Vagina (tissue), 2 donors: ENCODE measurements at regions not wholly inside any gene's neighbourhood (a gene's known extent, or its start where the extent isn't known, plus 50 kb on each side); places are given as distances from the start of the nearest gene placed in this dataset.

Experiments used
- DNase-seq, 2 donors: peaks; one replicate each; pipeline ENCODE4 v3.0.0-alpha.2; 2017; ENCODE audit errors: extremely low spot score in 2 of 2
- H3K27ac ChIP-seq: fragments of 200-600 bp; sonication (generic); one replicate; pipeline ENCODE4 v1.5.1; 2019
- H3K27me3 ChIP-seq: fragments of 200-600 bp; sonication (generic); one replicate; pipeline ENCODE4 v1.5.1; 2019
- H3K36me3 ChIP-seq, 2 donors: fragments of 200-600 bp; sonication (generic); one replicate each; pipeline ENCODE4 v1.5.1; 2017 to 2019
- H3K4me1 ChIP-seq: fragments of 200-600 bp; sonication (generic); one replicate; pipeline ENCODE4 v1.5.1; 2019
- H3K4me3 ChIP-seq, 2 donors: fragments of 200-600 bp; sonication (generic); 1 replicate in 1 of 2; 2 replicates in 1 of 2; pipeline ENCODE4 v1.5.1; 2016 to 2019
- H3K9me3 ChIP-seq: fragments of 200-600 bp; sonication (generic); one replicate; pipeline ENCODE4 v1.5.1; 2019
- POLR2A ChIP-seq, 2 donors: fragments of 450-650 bp; IDR thresholded peaks; one replicate each; pipeline ENCODE4 v1.6.1; 2017; ENCODE audit warnings: antibody characterized with exemption in 2 of 2, mild to moderate bottlenecking in 2 of 2, moderate library complexity in 2 of 2
- POLR2AphosphoS5 ChIP-seq, 2 donors: sonication (generic); formaldehyde crosslinking; IDR thresholded peaks; one replicate each; pipeline ENCODE4 v1.9.0; 2017; ENCODE audit warnings: antibody characterized with exemption in 2 of 2, mild to moderate bottlenecking in 2 of 2, low read depth in 1 of 2; ENCODE audit not compliant: insufficient read depth in 1 of 2
- intact Hi-C: fragments of 100-400 bp; cut with DNase I; formaldehyde crosslinking; loops from one replicate; pipeline ENCODE4 v1.15.1; 2023
- TF ChIP-seq, protein P1 (sequence below), 3 experiments: fragments of 450-650 bp in 2 of 3; fragments of 200-600 bp in 1 of 3; sonication (generic) in 1 of 3; IDR thresholded peaks; one replicate each; pipeline ENCODE4 v1.5.1; 2017 to 2019; ENCODE audit warnings: antibody characterized with exemption in 3 of 3, mild to moderate bottlenecking in 2 of 3, moderate library complexity in 2 of 3

DNA sequence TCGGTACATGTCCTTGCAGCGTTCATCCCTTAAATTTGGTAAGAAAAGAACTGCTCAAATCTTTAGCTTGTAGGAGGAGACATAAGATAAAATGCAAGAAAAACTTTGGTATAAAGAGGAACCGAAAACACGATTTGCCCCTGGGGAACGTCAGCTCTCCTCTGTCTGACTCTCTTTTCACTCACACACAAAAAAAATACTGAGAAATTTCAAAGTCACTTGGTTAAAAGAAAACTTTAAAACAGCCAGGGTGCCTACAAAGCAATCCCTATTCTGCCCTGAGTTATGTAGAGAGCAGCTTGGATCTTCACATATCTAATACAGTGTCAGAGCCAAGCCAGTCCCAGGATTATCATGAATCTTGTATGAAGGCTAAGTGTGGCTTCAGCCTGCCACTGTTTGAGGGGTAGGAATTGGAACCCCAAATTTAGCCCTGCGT is 248.5 kb upstream of the CXXC4 start:
- Histone ChIP-seq H3K9me3 (no peaks in the 10 kb centered on the region), H3K4me3 (no peak overlapping the region), H3K4me1 (no peaks in the 10 kb centered on the region), H3K27ac (no peak overlapping the region), H3K36me3 (no peaks in the 10 kb centered on the region), H3K27me3 (no peaks in the 10 kb centered on the region)
- intact Hi-C loops: no loop called here
- DNase-seq: no peak
- TF ChIP-seq POLR2A (IDR thresholded peaks at IDR 0.05) (no peak), POLR2AphosphoS5 (IDR thresholded peaks at IDR 0.05; ENCODE audit: insufficient read depth in 1 of 2, low read depth in 1 of 2) (no peak)
- TF ChIP-seq, protein P1, sequence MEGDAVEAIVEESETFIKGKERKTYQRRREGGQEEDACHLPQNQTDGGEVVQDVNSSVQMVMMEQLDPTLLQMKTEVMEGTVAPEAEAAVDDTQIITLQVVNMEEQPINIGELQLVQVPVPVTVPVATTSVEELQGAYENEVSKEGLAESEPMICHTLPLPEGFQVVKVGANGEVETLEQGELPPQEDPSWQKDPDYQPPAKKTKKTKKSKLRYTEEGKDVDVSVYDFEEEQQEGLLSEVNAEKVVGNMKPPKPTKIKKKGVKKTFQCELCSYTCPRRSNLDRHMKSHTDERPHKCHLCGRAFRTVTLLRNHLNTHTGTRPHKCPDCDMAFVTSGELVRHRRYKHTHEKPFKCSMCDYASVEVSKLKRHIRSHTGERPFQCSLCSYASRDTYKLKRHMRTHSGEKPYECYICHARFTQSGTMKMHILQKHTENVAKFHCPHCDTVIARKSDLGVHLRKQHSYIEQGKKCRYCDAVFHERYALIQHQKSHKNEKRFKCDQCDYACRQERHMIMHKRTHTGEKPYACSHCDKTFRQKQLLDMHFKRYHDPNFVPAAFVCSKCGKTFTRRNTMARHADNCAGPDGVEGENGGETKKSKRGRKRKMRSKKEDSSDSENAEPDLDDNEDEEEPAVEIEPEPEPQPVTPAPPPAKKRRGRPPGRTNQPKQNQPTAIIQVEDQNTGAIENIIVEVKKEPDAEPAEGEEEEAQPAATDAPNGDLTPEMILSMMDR (IDR thresholded peaks at IDR 0.05): no peak

DNA sequence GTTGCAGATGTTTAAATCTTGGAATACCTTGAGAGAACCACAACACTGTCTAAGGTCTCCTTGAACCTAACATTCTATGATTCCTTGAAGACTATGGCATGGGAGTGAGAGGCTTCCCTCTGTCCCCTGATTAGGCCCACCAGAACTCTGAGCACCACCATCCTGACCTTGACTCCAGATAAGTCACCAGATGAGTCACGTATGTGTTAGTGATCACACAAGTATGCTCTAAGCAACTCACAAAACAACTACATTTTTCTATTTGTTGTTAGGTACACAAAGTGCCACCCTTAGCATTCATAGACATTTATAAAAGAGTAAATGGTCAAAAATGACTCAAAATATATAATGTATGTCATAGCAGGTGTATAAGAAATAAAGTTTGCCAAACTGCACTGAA is 252.9 kb upstream of the CXXC4 start:
- no peak overlapping the region for H3K4me3 ChIP-seq
- intact Hi-C loops: no loop called here
- TF ChIP-seq, protein P1 (IDR thresholded peaks at IDR 0.05): no peak
- TF ChIP-seq POLR2AphosphoS5 (IDR thresholded peaks at IDR 0.05; ENCODE audit: insufficient read depth in 1 of 2, low read depth in 1 of 2) (no peak), POLR2A (IDR thresholded peaks at IDR 0.05) (no peak)
- H3K27me3 ChIP-seq: no peaks in the 10 kb centered on the region
- H3K36me3 ChIP-seq: no peaks in the 10 kb centered on the region
- H3K9me3 ChIP-seq: no peaks in the 10 kb centered on the region
- H3K27ac ChIP-seq: no peak overlapping the region
- no peaks in the 10 kb centered on the region for H3K4me1 ChIP-seq
- no peak for DNase-seq

DNA sequence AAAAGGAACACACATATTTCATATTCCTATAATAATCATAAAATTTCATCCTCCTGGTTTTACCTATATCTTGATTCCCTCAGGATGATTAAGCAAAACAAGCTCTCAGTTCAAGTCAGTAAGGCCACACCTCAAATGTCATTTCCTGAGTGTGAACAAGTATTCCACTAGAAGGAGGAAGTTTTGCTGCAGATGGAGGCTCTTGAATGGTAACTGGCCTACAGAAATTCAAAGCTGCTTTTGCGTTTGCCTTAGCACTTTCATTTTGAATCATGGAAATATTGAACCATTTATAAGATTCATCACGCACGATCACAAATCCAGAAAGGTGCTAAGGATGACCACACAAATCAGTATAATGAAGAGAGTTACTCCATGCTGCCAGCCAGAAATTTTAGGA is 254.4 kb upstream of the CXXC4 start:
- no peak for TF ChIP-seq POLR2A (IDR thresholded peaks at IDR 0.05)
- TF ChIP-seq, protein P1 (IDR thresholded peaks at IDR 0.05): no peak
- no peak for TF ChIP-seq POLR2AphosphoS5 (IDR thresholded peaks at IDR 0.05; ENCODE audit: insufficient read depth in 1 of 2, low read depth in 1 of 2)
- Histone ChIP-seq H3K9me3 (no peaks in the 10 kb centered on the region), H3K27me3 (no peaks in the 10 kb centered on the region), H3K4me1 (no peaks in the 10 kb centered on the region), H3K4me3 (no peak overlapping the region), H3K36me3 (no peaks in the 10 kb centered on the region), H3K27ac (no peak overlapping the region)
- intact Hi-C loops: no loop called here
- DNase-seq: no peak

DNA sequence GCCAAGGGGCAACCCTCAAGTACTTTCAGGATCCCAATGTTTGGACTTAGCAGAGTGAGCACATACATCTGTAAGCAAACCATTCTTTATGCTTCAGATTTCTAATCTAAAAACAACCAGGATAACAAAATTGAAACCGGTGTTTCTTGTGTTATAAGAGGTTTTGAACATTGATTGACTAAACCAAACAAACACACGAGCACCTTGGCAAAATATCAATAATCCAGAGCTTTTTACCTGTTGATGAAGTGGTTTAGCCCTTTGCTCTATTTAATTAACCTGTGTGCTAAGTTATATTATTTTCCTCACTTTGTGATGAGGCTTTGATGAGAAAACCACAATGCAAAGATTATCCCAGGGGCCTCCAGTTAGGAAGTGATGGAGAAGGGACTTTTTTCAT is 255.3 kb upstream of the CXXC4 start:
- Histone ChIP-seq H3K4me3 (no peak overlapping the region), H3K27me3 (no peaks in the 10 kb centered on the region), H3K9me3 (no peaks in the 10 kb centered on the region), H3K27ac (no peak overlapping the region), H3K36me3 (no peaks in the 10 kb centered on the region), H3K4me1 (no peaks in the 10 kb centered on the region)
- intact Hi-C loops: no loop called here
- no peak for DNase-seq
- TF ChIP-seq POLR2AphosphoS5 (IDR thresholded peaks at IDR 0.05; ENCODE audit: insufficient read depth in 1 of 2, low read depth in 1 of 2): no peak

DNA sequence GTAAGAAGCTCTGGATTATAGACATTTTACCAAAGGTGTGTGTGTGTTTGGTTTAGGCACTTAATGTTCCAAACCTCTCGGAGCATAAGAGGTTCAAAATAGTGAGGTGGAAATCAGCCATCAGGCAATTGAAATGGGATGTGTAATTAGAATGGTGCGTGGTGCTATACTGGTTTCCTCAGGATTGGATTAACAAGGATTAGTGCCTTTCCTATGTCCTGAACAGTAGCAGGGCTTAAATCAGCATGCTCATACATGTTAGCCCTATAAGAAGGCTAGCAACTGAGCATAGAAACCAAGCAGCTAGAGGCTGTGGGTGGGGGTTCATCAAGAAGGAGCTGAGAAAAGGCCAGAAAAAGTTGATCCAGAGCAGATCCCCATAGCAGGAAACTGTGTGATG is 256.8 kb upstream of the CXXC4 start:
- no peak for DNase-seq
- Histone ChIP-seq H3K9me3 (no peaks in the 10 kb centered on the region), H3K4me3 (no peak overlapping the region), H3K4me1 (no peaks in the 10 kb centered on the region), H3K36me3 (no peaks in the 10 kb centered on the region), H3K27me3 (no peaks in the 10 kb centered on the region), H3K27ac (no peak overlapping the region)
- intact Hi-C loops: no loop called here
- TF ChIP-seq, protein P1 (IDR thresholded peaks at IDR 0.05): no peak
- TF ChIP-seq POLR2AphosphoS5 (IDR thresholded peaks at IDR 0.05; ENCODE audit: insufficient read depth in 1 of 2, low read depth in 1 of 2) (no peak), POLR2A (IDR thresholded peaks at IDR 0.05) (no peak)

DNA sequence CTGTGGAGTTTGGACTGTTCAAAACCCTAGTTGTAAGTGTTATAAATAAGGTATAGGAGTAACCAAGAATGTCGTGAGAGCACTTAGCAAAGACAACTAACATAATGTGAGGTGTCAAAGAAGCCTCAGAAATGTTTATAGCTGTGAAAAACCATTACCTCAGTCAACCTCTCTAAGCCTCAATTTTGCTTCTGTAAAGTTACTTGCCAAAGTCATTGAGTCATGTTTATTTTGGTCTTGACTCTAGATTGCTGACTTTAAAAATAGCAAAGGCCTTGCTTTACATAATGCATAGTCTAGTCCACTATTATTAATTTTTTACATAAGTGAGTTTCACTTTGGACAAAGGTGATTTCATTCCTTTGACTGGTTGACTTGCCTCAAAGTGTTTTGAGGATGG is 257.6 kb upstream of the CXXC4 start:
- H3K27me3 ChIP-seq: no peaks in the 10 kb centered on the region
- no peaks in the 10 kb centered on the region for H3K36me3 ChIP-seq
- H3K4me3 ChIP-seq: no peak overlapping the region
- DNase-seq: no peak
- no peak for TF ChIP-seq POLR2AphosphoS5 (IDR thresholded peaks at IDR 0.05; ENCODE audit: insufficient read depth in 1 of 2, low read depth in 1 of 2)
- no peak for TF ChIP-seq POLR2A (IDR thresholded peaks at IDR 0.05)
- TF ChIP-seq, protein P1 (IDR thresholded peaks at IDR 0.05): no peak
- no peaks in the 10 kb centered on the region for H3K4me1 ChIP-seq
- H3K9me3 ChIP-seq: no peaks in the 10 kb centered on the region
- no peak overlapping the region for H3K27ac ChIP-seq
- intact Hi-C loops: no loop called here
